Fibroblast of the aortic adventitia (primary cell): ENCODE measurements at regions not wholly inside any gene's neighbourhood (a gene's known extent, or its start where the extent isn't known, plus 50 kb on each side); places are given as distances from the start of the nearest gene placed in this dataset.
"Not testable (repeated sequence)": the region's sequence is repeated elsewhere in the genome, so short reads cannot be mapped to it uniquely, and the experiment has no call there.

Experiments
- DNase-seq: peaks from one replicate; pipeline ENCODE4 v3.0.0-alpha.2; 2010; ENCODE audit warnings: low read depth
- H3K4me3 ChIP-seq: 2 replicates; pipeline ENCODE4 v1.5.1; 2011; ENCODE audit warnings: low read depth, mild to moderate bottlenecking, control low read depth, low read length, moderate library complexity
- TF ChIP-seq, protein P1 (sequence below): IDR thresholded peaks from 2 replicates; pipeline ENCODE4 v1.5.1; 2011; ENCODE audit warnings: mild to moderate bottlenecking, low read length, control low read depth, inconsistent platforms; ENCODE audit not compliant: insufficient read depth

- H3K4me3 ChIP-seq = no peak overlapping the region
- DNase-seq = no peak
- TF ChIP-seq, protein P1, sequence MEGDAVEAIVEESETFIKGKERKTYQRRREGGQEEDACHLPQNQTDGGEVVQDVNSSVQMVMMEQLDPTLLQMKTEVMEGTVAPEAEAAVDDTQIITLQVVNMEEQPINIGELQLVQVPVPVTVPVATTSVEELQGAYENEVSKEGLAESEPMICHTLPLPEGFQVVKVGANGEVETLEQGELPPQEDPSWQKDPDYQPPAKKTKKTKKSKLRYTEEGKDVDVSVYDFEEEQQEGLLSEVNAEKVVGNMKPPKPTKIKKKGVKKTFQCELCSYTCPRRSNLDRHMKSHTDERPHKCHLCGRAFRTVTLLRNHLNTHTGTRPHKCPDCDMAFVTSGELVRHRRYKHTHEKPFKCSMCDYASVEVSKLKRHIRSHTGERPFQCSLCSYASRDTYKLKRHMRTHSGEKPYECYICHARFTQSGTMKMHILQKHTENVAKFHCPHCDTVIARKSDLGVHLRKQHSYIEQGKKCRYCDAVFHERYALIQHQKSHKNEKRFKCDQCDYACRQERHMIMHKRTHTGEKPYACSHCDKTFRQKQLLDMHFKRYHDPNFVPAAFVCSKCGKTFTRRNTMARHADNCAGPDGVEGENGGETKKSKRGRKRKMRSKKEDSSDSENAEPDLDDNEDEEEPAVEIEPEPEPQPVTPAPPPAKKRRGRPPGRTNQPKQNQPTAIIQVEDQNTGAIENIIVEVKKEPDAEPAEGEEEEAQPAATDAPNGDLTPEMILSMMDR = no peak
Observed at GRCh38 chr21:15298306-15298705, 233.5 kb upstream of the NRIP1 start.

GRCh38 chr21:15298755-15299154 is 234.0 kb upstream of the NRIP1 start:
- H3K4me3 ChIP-seq, DNase-seq: not testable (repeated sequence)

DNA sequence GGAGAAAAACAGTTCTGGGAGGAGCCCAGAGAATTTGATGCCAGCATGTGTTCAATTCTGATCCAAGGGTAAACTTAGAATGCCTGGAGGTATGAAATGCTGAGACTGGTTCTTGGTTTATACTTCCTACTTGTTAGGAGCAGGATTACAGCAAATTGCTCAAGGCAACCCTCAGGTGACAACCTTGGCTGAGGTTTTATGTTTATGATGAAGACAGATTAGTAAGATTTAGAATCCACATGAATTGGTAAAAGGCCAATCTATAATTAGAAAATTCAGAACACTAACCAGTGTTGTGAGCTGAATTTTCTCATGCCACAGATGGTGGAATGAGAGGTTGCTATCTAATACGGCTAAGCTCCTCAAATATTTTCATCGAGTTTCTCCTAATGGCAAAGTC is 235.3 kb upstream of the NRIP1 start:
- no peak for DNase-seq
- TF ChIP-seq, protein P1 = no peak
- H3K4me3 ChIP-seq = no peak overlapping the region

- TF ChIP-seq, protein P1 = no peak
- DNase-seq = peak; percentile 19
- H3K4me3 ChIP-seq = no peak overlapping the region
Observed at GRCh38 chr21:15301014-15301413, 236.2 kb upstream of the NRIP1 start.

GRCh38 chr21:15301736-15302135 is 236.9 kb upstream of the NRIP1 start:
- H3K4me3 ChIP-seq = no peak overlapping the region
- DNase-seq = no peak
- TF ChIP-seq, protein P1 = no peak

DNA sequence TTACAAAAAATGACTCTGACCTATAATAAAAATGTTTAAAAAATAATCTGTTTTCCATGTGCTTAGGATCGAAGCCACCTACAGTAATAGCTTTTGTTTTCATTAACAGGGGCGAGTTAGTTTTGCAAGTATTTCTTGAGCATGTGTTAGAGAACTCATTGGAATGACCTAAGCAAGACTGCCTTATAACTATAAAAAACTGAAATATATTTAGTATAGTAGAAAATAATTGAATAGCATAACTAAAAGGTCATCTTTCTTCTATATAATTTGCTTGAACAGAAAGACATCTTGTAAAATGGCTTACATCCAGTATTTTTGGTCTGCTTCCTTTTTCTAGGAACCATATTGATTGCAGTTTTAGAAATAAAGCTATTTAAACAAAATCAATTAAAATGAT is 241.5 kb upstream of the NRIP1 start:
- TF ChIP-seq, protein P1 = no peak
- no peak overlapping the region for H3K4me3 ChIP-seq
- no peak for DNase-seq

DNA sequence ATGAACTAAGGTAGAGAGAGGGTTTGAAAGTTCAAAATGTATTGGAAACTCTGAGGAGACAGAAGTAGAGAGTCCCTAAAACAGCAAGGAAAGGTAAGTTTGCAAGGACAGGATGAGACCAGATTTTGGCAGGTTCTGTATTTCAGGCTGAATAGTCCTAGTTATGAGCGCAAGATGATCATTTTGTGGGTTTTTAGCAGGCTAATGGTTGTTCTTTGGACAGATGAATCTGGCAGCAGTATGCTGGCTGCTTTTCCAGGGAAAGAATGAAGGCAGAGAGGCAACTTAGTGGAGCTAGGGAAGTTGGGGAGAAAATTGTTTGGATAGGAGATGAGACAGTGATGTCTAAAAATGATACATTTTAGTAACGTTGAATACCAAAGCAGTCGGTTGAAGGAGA is 243.5 kb upstream of the NRIP1 start:
- TF ChIP-seq, protein P1 = no peak
- no peak for DNase-seq
- H3K4me3 ChIP-seq = no peak overlapping the region
